Heart right ventricle (tissue), 16 donors: ENCODE measurements at regions not wholly inside any gene's neighbourhood (a gene's known extent, or its start where the extent isn't known, plus 50 kb on each side); places are given as distances from the start of the nearest gene placed in this dataset.
A peak's percentile ranks its signal among the peaks of the same experiment; 100 is the strongest.

Experiments used
- ATAC-seq, 8 donors: fragments of 200-7000 bp; cut with Tn5 transposase; one replicate each; pipeline ENCODE4 v1.9.1; 2020; ENCODE audit warnings: mild to moderate bottlenecking in 8 of 8, moderate library complexity in 8 of 8, moderate number of reproducible peaks in 1 of 8
- DNase-seq, 2 donors: peaks; one replicate each; pipeline ENCODE4 v3.0.0-alpha.2; 2020
- H3K27ac ChIP-seq, 10 donors: fragments of 200-600 bp; sonication (generic) in 2 of 10; one replicate each; pipeline versions ENCODE4 v1.5.0 to v1.8.0; 2020 to 2022; ENCODE audit warnings: mild to moderate bottlenecking in 3 of 10
- H3K27me3 ChIP-seq, 7 donors: fragments of 200-600 bp; one replicate each; pipeline ENCODE4 v1.8.0; 2021 to 2022; ENCODE audit warnings: mild to moderate bottlenecking in 2 of 7
- H3K36me3 ChIP-seq, 9 donors: fragments of 200-600 bp; sonication (generic) in 1 of 9; one replicate each; pipeline versions ENCODE4 v1.5.0 to v1.8.0; 2020 to 2022; ENCODE audit warnings: mild to moderate bottlenecking in 2 of 9
- H3K4me1 ChIP-seq, 9 donors: fragments of 200-600 bp; sonication (generic) in 1 of 9; one replicate each; pipeline versions ENCODE4 v1.5.0 to v1.8.0; 2020 to 2022; ENCODE audit warnings: mild to moderate bottlenecking in 4 of 9
- H3K4me3 ChIP-seq, 10 donors: fragments of 200-600 bp; sonication (generic) in 2 of 10; one replicate each; pipeline versions ENCODE4 v1.5.0 to v1.8.0; 2020 to 2022; ENCODE audit warnings: mild to moderate bottlenecking in 7 of 10, moderate library complexity in 2 of 10
- H3K9me3 ChIP-seq, 11 donors: fragments of 200-600 bp in 10 of 11; sonication (generic) in 2 of 11; one replicate each; pipeline versions ENCODE4 v1.5.0 to v1.8.0; 2013 to 2022; ENCODE audit warnings: mild to moderate bottlenecking in 2 of 11, control low read depth in 1 of 11, moderate library complexity in 1 of 11
- CTCF ChIP-seq, 9 donors: fragments of 200-600 bp; sonication (generic) in 2 of 9; IDR thresholded peaks; one replicate each; pipeline versions ENCODE4 v1.5.0 to v1.8.0; 2021 to 2022; ENCODE audit warnings: antibody characterized with exemption in 9 of 9, mild to moderate bottlenecking in 5 of 9, moderate library complexity in 1 of 9
- WGBS, 2 donors: extraction: QIAGEN DNeasy Blood & Tissue Kit; methylation state at CpG; one replicate each; pipeline ENCODE4 v1.1.7; 2013; ENCODE audit warnings: inconsistent platforms in 1 of 2; 5-methylcytosine and 5-hydroxymethylcytosine counted together
- intact Hi-C, 10 donors: fragments of 100-400 bp; cut with DNase I; formaldehyde crosslinking; loops; one replicate each; pipeline versions ENCODE4 v1.11.1 to v1.14.2; 2022
- donor health status: Arrhythmogenic right ventricular cardiomyopathy.
- donor health status: ischemic (EF 13 %, LVEDD 7.1; RV severe dilation, severe dysfunction).
- donor health status: healthy with polysubstance abuse.
- donor health status: DM: no; HTN: yes; CAD: no.
- donor health status: DM: no; HTN: no; CAD: no.
- donor health status: ischemic (EF 25% LVEDD 6.9; RV normal size, moderate dysfunction).
- donor health status: ischemic (EF 25% LVEDD 5.7; RV mildly dilated, moderate dysfunction).
- donor health status: healthy.
- donor health status: DM: yes; HTN: yes; CAD: no.
- donor health status: Ischemic cardiomyopathy.
- donor health status: ischemic (EF 35%, LVEDD 5.7; RV mildly dilated, moderate dysfunction).
- donor health status: nonischemic (EF 11% LVEDD 7.7; RV severe dilation, severe dysfunction).
- donor health status: DM: yes; HTN: yes; CAD: no.
- donor health status: PGD.
- donor health status: ischemic (EF 29% LVEDD 5.4; RV normal size, mild dysfunction).
- donor health status: nonischemic (EF 23%, LVEDD 6.1; RV moderate dilation, normal function).

DNA sequence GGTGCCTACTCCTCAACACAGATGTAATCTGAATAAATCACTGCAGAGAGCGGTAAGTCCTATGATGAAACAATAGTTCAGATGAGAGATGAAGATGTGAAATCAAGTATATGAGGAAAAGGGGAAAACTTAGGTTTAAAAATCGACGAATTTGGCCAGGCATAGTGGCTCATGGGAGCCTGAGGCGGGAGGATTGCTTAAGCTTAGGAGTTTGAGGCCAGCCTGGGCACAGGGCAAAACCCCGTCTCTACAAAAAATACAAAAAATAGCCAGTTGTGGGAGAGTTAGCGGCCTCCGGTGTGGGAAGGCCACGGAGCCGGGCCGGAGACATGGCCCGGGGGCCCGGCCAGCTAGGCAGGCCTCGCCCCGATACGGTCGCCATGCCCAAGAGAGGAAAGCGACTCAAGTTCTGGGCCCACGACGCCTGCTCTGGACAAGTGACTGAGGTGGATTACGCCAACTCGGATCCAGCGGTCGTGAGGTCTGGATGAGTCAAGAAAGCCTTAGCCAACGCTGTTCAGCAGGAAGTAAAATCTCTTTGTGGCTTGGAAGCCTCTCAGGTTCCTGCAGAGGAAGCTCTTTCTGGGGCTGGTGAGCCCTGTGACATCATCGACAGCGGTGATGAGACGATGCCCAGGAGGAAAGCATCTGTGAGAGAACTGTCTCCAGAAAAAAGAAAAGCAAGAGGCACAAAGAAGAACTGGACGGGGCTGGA is 62.8 kb upstream of the SUB1 start:
- intact Hi-C loops, result no loop called here
- peaks cover 0 to 3% (median 0%) of the 10 kb centered on the region in 7 donors for H3K27me3 ChIP-seq
- H3K4me3 ChIP-seq, result no peak overlapping the region
- peak in 6 of 8 donors; percentile 29 to 89 (median 42) for ATAC-seq
- no peaks in the 10 kb centered on the region for H3K9me3 ChIP-seq
- no peaks in the 10 kb centered on the region for H3K36me3 ChIP-seq
- TF ChIP-seq CTCF (IDR thresholded peaks at IDR 0.05), result no peak
- WGBS, 2 donors, result 75 to 79% methylated on average over 28 of the region's 28 CpGs
- H3K27ac ChIP-seq, result peak overlapping the region in 1 of 10 donors; percentile 56
- no peak for DNase-seq
- H3K4me1 ChIP-seq, result peaks cover 0 to 22% (median 0%) of the 10 kb centered on the region in 9 donors

GRCh38 chr5:32521481-32521880 is 63.9 kb upstream of the SUB1 start:
- no peak for ATAC-seq
- H3K27me3 ChIP-seq, result peaks cover 0 to 3% (median 0%) of the 10 kb centered on the region in 7 donors
- H3K4me1 ChIP-seq, result peaks cover 0 to 22% (median 0%) of the 10 kb centered on the region in 9 donors
- WGBS, 2 donors, result 67 to 75% methylated on average over 5 of the region's 5 CpGs
- no peak for TF ChIP-seq CTCF (IDR thresholded peaks at IDR 0.05)
- H3K9me3 ChIP-seq, result no peaks in the 10 kb centered on the region
- H3K36me3 ChIP-seq, result no peaks in the 10 kb centered on the region
- no peak overlapping the region for H3K27ac ChIP-seq
- H3K4me3 ChIP-seq, result no peak overlapping the region
- no peak for DNase-seq
- intact Hi-C loops, result no loop called here

DNA sequence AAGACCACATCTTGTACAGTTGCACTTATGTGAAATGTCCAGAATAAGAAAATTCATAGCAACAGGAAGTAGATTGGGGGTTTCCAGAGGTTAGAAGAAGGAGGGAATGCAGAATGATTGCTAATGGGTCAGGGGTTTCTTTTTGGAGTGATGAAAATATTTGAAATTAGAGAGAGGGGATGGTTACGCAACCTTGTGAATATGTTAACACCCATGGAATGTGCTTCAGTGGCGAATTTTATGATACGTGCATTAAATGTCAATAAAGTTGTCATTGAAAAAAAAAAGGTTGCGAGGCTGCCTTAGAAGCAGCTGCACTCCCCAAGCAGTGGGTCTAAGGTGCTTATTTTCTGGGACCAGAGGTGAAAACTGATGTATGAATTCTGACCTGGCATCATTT is 64.4 kb upstream of the SUB1 start:
- intact Hi-C loops, result no loop called here
- H3K27ac ChIP-seq, result no peak overlapping the region
- ATAC-seq (no peak), DNase-seq (no peak)
- H3K27me3 ChIP-seq, result peaks cover 0 to 3% (median 0%) of the 10 kb centered on the region in 7 donors
- no peaks in the 10 kb centered on the region for H3K36me3 ChIP-seq
- 92 to 95% methylated on average over 4 of the region's 4 CpGs for WGBS, 2 donors
- H3K4me3 ChIP-seq, result no peak overlapping the region
- no peaks in the 10 kb centered on the region for H3K9me3 ChIP-seq
- no peak for TF ChIP-seq CTCF (IDR thresholded peaks at IDR 0.05)
- peaks cover 0 to 22% (median 0%) of the 10 kb centered on the region in 9 donors for H3K4me1 ChIP-seq

DNA sequence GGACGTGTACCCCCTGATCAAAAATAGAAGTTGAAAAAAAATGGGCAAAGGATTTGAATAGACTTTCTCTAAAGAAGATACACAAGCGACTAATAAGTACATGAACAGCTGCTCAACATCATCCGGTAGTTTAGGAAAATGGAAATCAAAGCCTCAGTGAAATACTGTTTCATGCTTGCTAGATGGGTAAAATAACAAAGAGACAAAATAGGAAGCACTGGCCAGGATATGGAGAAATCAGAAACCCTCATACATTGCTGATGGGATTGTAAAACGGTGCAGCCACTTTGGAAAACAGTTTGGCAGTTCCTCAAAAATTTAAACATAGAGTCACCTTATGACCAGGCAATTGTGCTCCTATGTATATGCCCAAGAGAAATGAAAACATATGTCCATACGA is 65.0 kb upstream of the SUB1 start:
- ATAC-seq (no peak), DNase-seq (no peak)
- peaks cover 0 to 22% (median 0%) of the 10 kb centered on the region in 9 donors for H3K4me1 ChIP-seq
- no peak for TF ChIP-seq CTCF (IDR thresholded peaks at IDR 0.05)
- no peaks in the 10 kb centered on the region for H3K36me3 ChIP-seq
- 23 to 30% methylated on average over 5 of the region's 5 CpGs for WGBS, 2 donors
- no peak overlapping the region for H3K27ac ChIP-seq
- H3K9me3 ChIP-seq, result no peaks in the 10 kb centered on the region
- intact Hi-C loops, result no loop called here
- no peak overlapping the region for H3K4me3 ChIP-seq
- H3K27me3 ChIP-seq, result peaks cover 0 to 3% (median 0%) of the 10 kb centered on the region in 7 donors
